ENCODE measurements at regions not wholly inside any gene's neighbourhood (a gene's known extent, or its start where the extent isn't known, plus 50 kb on each side); places are given as distances from the start of the nearest gene placed in this dataset.
"Not testable (repeated sequence)": the region's sequence is repeated elsewhere in the genome, so short reads cannot be mapped to it uniquely, and the experiment has no call there.

DNA sequence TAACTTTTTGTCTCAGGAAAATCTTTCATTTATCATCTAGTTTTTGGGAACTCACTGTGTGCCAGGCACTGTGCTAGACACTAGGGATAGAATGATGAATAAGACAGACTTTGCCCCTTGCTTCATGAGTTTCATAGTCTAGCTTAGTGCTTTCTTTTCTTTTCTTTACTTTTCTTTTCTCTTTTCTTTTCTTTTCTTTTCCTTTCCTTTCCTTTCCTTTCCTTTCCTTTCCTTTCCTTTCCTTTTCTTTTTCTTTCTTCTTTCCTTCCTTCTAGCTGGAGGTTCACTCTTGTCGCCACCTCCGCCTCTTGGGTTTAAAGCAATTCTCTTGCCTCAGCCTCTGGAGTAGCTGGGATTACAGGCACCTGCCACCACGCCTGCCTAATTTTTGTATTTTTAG, 172.9 kb downstream of the EDEM1 start:
- Histone ChIP-seq H3K9me3 (replicated peaks) (peaks cover 21% of the 10 kb centered on the region), H3K4me1 (no peaks in the 10 kb centered on the region), H3K4me3 (no peak overlapping the region), H3K27ac (replicated peaks) (no peak overlapping the region), H3K36me3 (no peaks in the 10 kb centered on the region), H3K27me3 (ENCODE audit: low read depth) (peaks cover 9% of the 10 kb centered on the region)
- no peak for DNase-seq
- intact Hi-C loops (cut with micrococcal nuclease), result no loop called here
- TF ChIP-seq, protein P1, sequence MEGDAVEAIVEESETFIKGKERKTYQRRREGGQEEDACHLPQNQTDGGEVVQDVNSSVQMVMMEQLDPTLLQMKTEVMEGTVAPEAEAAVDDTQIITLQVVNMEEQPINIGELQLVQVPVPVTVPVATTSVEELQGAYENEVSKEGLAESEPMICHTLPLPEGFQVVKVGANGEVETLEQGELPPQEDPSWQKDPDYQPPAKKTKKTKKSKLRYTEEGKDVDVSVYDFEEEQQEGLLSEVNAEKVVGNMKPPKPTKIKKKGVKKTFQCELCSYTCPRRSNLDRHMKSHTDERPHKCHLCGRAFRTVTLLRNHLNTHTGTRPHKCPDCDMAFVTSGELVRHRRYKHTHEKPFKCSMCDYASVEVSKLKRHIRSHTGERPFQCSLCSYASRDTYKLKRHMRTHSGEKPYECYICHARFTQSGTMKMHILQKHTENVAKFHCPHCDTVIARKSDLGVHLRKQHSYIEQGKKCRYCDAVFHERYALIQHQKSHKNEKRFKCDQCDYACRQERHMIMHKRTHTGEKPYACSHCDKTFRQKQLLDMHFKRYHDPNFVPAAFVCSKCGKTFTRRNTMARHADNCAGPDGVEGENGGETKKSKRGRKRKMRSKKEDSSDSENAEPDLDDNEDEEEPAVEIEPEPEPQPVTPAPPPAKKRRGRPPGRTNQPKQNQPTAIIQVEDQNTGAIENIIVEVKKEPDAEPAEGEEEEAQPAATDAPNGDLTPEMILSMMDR (IDR thresholded peaks at IDR 0.05; ENCODE audit: borderline replicate concordance), result no peak

DNA sequence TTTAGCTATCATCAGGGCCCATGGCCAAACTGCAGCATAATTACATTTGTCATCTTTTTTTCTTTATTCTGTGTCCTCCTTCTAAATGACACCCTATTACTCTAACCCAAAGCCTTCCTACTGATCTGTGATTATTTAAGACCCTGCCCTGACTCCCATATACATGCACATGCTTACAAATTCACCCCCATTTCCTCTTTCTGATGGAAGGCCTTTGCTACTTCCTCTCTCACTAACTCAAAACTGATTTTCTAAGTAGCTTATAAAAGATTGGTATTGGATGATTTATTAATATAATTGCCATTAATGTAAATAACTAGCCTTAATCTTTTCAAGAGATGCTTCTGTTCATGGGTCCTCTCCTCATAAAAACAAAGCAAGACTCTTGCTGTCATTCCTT, 179.2 kb downstream of the EDEM1 start:
- H3K4me3 ChIP-seq, result no peak overlapping the region
- H3K27me3 ChIP-seq (ENCODE audit: low read depth), result no peaks in the 10 kb centered on the region
- peaks cover 5% of the 10 kb centered on the region for H3K9me3 ChIP-seq (replicated peaks)
- DNase-seq, result no peak
- no peak overlapping the region for H3K27ac ChIP-seq (replicated peaks)
- H3K36me3 ChIP-seq, result no peaks in the 10 kb centered on the region
- no peaks in the 10 kb centered on the region for H3K4me1 ChIP-seq
- intact Hi-C loops (cut with micrococcal nuclease), result no loop called here
- TF ChIP-seq, protein P1 (IDR thresholded peaks at IDR 0.05; ENCODE audit: borderline replicate concordance), result no peak

DNA sequence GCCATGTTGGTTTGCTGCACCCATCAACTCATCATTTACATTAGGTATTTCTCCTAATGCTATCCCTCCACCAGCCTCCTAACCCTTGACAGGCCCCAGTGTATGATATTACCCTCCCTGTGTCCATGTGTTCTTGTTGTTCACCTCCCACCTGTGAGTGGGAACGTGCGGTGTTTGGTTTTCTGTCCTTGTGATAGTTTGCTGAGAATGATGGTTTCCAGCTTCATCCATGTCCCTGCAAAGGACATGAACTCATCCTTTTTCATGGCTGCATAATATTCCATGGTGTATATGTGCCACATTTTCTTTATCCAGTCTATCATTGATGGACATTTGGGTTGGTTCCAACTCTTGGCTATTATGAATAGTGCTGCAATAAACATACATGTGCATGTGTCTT, 184.0 kb downstream of the EDEM1 start:
- intact Hi-C loops (cut with micrococcal nuclease); DNase-seq; H3K4me3 ChIP-seq: not testable (repeated sequence)

DNA sequence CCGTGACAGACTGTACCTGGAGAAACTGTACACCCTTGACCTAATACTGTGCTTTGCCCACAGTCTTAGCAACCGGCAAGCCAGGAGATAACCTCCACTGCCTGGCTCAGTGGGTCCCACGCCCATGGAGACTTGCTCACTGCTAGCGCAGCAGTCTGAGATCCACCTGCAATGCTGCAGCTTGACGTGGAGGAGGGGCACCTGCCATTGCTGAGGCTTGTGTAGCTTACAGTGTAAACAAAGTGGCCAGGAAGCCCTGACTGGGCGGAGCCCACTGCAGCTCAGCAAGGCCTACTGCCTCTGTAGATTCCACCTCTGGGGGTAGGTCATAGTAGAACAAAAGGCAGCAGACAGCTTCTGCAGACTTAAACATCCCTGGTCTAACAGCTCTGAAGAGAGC, 189.3 kb downstream of the EDEM1 start:
- TF ChIP-seq, protein P1 (IDR thresholded peaks at IDR 0.05; ENCODE audit: borderline replicate concordance), result no peak
- H3K4me3 ChIP-seq, result no peak overlapping the region
- H3K36me3 ChIP-seq, result no peaks in the 10 kb centered on the region
- DNase-seq, result no peak
- no peaks in the 10 kb centered on the region for H3K27me3 ChIP-seq (ENCODE audit: low read depth)
- no peak overlapping the region for H3K27ac ChIP-seq (replicated peaks)
- H3K4me1 ChIP-seq, result no peaks in the 10 kb centered on the region
- peaks cover 36% of the 10 kb centered on the region for H3K9me3 ChIP-seq (replicated peaks)
- intact Hi-C loops (cut with micrococcal nuclease), result no loop called here

More for the DNA sequence above, 184.0 kb downstream of the EDEM1 start:
- H3K9me3 ChIP-seq (replicated peaks), result peaks cover 18% of the 10 kb centered on the region
- not testable (repeated sequence) for H3K27ac ChIP-seq (replicated peaks); H3K36me3 ChIP-seq; H3K4me1 ChIP-seq; H3K27me3 ChIP-seq (ENCODE audit: low read depth)

DNA sequence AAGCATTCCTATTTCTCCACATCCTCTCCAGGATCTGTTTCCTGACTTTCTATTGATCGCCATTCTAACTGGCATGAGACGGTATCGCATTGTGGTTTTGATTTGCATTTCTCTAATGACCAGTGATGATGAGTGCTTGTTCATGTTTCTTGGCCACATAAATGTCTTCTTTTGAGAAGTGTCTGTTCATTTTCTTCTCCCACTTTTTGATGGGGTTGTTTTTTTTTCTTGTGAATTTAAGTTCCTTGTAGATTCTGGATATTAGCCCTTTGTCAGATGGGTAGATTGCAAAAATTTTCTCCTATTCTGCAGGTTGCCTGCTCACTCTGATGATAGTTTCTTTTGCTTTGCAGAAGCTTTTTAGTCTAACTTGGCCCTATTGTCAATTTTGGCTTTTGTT, 191.8 kb downstream of the EDEM1 start:
- H3K4me1 ChIP-seq; H3K4me3 ChIP-seq; DNase-seq; H3K27ac ChIP-seq (replicated peaks); H3K36me3 ChIP-seq; H3K27me3 ChIP-seq (ENCODE audit: low read depth); intact Hi-C loops (cut with micrococcal nuclease): not testable (repeated sequence)
- peaks cover 34% of the 10 kb centered on the region for H3K9me3 ChIP-seq (replicated peaks)

DNA sequence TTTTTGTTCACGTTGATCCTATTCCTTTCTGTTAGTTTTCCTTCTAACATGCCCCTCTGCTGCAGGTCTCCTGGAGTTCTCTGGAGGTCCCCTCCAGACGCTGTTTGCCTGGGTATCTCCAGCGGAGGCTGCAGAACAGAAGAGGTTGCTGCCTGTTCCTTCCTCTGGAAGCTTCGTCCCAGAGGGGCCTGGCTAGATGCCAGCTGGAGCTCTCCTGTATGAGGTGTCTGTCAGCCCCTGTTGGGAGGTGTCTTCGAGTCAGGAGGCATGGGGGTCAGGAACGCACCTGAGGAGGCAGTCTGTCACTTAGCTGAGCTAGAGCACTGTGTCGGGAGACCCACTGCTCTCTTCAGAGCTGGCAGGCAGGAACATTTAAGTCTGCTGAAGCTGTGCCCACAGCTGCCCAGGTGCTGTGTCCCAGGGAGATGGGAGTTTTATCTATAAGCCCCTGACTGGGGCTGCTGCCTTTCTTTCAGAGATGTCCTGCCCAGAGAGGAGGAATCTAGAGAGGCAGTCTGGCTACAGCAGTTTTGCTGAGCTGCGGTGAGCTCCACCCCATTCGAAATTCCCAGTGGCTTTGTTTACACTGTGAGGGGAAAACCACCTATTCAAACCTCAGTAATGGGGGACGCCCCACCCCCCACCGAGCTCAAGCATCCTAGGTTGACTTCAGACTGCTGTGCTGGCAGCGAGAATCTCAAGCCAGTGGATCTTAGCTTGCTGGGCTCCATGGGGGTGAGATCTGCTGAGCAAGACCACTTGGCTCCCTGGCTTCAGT, 196.2 kb downstream of the EDEM1 start:
- H3K36me3 ChIP-seq; H3K27ac ChIP-seq (replicated peaks); H3K4me3 ChIP-seq; H3K27me3 ChIP-seq (ENCODE audit: low read depth); H3K4me1 ChIP-seq; DNase-seq; intact Hi-C loops (cut with micrococcal nuclease): not testable (repeated sequence)
- H3K9me3 ChIP-seq (replicated peaks), result peaks cover 25% of the 10 kb centered on the region

DNA sequence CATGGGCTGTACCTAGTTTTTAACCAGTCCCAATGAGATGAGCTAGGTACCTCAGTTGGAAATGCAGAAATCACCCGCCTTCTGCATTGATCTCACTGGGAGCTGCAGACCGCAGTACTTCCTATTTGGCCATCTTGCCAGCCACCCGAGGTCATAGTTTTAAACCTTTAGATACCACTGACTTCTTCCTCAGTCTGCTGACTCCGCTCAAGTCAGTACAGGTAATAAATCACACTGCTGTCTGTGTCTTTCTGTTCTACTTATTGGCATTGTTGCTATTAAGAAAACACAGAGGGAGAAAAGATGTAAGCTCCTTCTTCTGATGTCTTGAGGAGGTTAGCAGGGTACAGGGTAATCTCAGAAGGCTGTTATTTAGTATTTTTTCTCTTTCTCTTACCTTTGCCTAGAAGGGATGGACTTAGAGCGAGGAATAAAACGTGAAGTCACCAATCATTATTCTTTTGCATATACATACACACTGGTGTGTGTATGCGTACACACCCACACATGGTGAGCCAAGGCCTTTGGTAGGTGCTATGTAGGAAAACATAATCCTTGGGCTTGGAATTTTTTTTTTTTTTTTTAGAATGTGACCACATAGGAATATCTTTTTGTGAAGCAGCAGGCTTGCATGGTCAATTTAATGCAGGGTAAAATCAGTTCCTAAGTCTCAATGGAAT, 197.2 kb downstream of the EDEM1 start:
- peaks cover 15% of the 10 kb centered on the region for H3K9me3 ChIP-seq (replicated peaks)
- no peak overlapping the region for H3K27ac ChIP-seq (replicated peaks)
- DNase-seq, result no peak
- H3K4me3 ChIP-seq, result no peak overlapping the region
- intact Hi-C loops (cut with micrococcal nuclease), result no loop called here
- H3K36me3 ChIP-seq, result no peaks in the 10 kb centered on the region
- H3K27me3 ChIP-seq (ENCODE audit: low read depth), result no peaks in the 10 kb centered on the region
- no peaks in the 10 kb centered on the region for H3K4me1 ChIP-seq
- TF ChIP-seq, protein P1 (IDR thresholded peaks at IDR 0.05; ENCODE audit: borderline replicate concordance), result no peak

All from left ventricle myocardium inferior (tissue), 1 donor.